ENCODE measurements at regions not wholly inside any gene's neighbourhood (a gene's known extent, or its start where the extent isn't known, plus 50 kb on each side); places are given as distances from the start of the nearest gene placed in this dataset. TPM values are rescaled to one million over a fixed set of nuclear protein-coding genes. Genes with fewer than 3 reads are reported as not detected.

DNA sequence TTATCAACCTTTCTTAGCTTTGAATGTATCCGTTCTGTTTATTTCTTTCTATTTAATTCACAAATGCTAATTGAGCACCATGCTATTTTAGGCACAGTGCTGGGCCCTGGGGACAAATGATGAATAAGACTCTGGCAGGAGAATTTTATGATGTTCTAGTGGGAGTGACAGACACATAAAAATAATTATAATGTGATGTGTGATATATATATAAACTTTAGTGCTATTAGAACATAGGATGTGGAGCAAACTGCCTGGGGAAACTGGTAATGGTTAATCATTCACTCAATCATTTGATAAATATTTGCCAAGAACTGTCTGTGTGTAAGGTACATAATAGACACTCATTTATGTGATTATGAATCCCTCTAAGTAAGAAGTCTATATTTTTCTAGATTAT lies 50.7 kb upstream of the FRY start:
- no peak for DNase-seq
- Histone ChIP-seq H3K27me3 (no peaks in the 10 kb centered on the region), H3K4me3 (no peak overlapping the region), H3K36me3 (no peaks in the 10 kb centered on the region), H3K4me1 (ENCODE audit: insufficient read depth) (no peaks in the 10 kb centered on the region), H3K27ac (no peak overlapping the region), H3K9me3 (no peaks in the 10 kb centered on the region)
- intact Hi-C loops (cut with DNase I): no loop called here
- TF ChIP-seq POLR2A (IDR thresholded peaks at IDR 0.05) (no peak), EP300 (IDR thresholded peaks at IDR 0.05) (no peak)
- TF ChIP-seq, protein P1, sequence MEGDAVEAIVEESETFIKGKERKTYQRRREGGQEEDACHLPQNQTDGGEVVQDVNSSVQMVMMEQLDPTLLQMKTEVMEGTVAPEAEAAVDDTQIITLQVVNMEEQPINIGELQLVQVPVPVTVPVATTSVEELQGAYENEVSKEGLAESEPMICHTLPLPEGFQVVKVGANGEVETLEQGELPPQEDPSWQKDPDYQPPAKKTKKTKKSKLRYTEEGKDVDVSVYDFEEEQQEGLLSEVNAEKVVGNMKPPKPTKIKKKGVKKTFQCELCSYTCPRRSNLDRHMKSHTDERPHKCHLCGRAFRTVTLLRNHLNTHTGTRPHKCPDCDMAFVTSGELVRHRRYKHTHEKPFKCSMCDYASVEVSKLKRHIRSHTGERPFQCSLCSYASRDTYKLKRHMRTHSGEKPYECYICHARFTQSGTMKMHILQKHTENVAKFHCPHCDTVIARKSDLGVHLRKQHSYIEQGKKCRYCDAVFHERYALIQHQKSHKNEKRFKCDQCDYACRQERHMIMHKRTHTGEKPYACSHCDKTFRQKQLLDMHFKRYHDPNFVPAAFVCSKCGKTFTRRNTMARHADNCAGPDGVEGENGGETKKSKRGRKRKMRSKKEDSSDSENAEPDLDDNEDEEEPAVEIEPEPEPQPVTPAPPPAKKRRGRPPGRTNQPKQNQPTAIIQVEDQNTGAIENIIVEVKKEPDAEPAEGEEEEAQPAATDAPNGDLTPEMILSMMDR (IDR thresholded peaks at IDR 0.05): no peak
- 17 to 44% (median 31%) methylated on average over 1 of the region's 1 CpG for whole genome bisulfite sequencing, 3 donors

Small RNAs in the stretch of these regions (small RNA-seq; reads per million reads assigned to genes)
- not detected for gene RF00017
